GM23338 (cell line): ENCODE measurements at regions not wholly inside any gene's neighbourhood (a gene's known extent, or its start where the extent isn't known, plus 50 kb on each side); places are given as distances from the start of the nearest gene placed in this dataset.

Experiments used
- ATAC-seq: fragments of 200-7000 bp; cut with Tn5 transposase; 3 replicates; pipeline ENCODE4 v1.9.1; 2020
- DNase-seq: peaks from one replicate; pipeline ENCODE4 v3.0.0-alpha.2; 2015; ENCODE audit warnings: low spot score
- H2AFZ ChIP-seq: fragments of 200-600 bp; sonication (generic); 2 replicates; pipeline ENCODE4 v1.8.0; 2016; ENCODE audit warnings: antibody characterized with exemption, mild to moderate bottlenecking, moderate library complexity
- H3F3A ChIP-seq: fragments of 200-600 bp; sonication (generic); replicated peaks from 2 replicates; pipeline ENCODE4 v1.8.0; 2017; ENCODE audit warnings: antibody characterized with exemption, mixed run types, low read depth
- H3K27ac ChIP-seq: fragments of 200-600 bp; sonication (generic); 2 replicates; pipeline ENCODE4 v1.6.1; 2016; ENCODE audit warnings: low read depth
- H3K27me3 ChIP-seq: fragments of 200-600 bp; sonication (generic); 2 replicates; pipeline ENCODE4 v1.8.0; 2016; ENCODE audit warnings: mild to moderate bottlenecking, mixed run types, moderate library complexity; ENCODE audit not compliant: insufficient read depth
- H3K36me3 ChIP-seq: fragments of 200-600 bp; sonication (generic); 2 replicates; pipeline ENCODE4 v1.8.0; 2016; ENCODE audit warnings: mild to moderate bottlenecking; ENCODE audit not compliant: insufficient read depth
- H3K4me1 ChIP-seq: fragments of 200-600 bp; sonication (generic); 2 replicates; pipeline ENCODE4 v1.8.0; 2016; ENCODE audit warnings: mild to moderate bottlenecking, moderate library complexity; ENCODE audit not compliant: insufficient read depth
- H3K4me2 ChIP-seq: fragments of 200-600 bp; sonication (generic); 2 replicates; pipeline ENCODE4 v1.7.1; 2017; ENCODE audit warnings: mixed run types
- H3K4me3 ChIP-seq: fragments of 200-600 bp; sonication (generic); 2 replicates; pipeline ENCODE4 v1.6.1; 2016; ENCODE audit warnings: mixed run types
- H3K79me2 ChIP-seq: fragments of 200-600 bp; sonication (generic); replicated peaks from 2 replicates; pipeline ENCODE4 v1.8.0; 2017; ENCODE audit warnings: mild to moderate bottlenecking; ENCODE audit not compliant: insufficient read depth
- H3K9me2 ChIP-seq: fragments of 200-600 bp; sonication (generic); 2 replicates; pipeline ENCODE4 v1.8.0; 2017; ENCODE audit not compliant: insufficient read depth
- H4K20me1 ChIP-seq: fragments of 200-600 bp; sonication (generic); replicated peaks from 2 replicates; pipeline ENCODE4 v1.8.0; 2017; ENCODE audit warnings: mild to moderate bottlenecking; ENCODE audit not compliant: insufficient read depth
- H3K27ac Mint-ChIP-seq: 2 replicates; pipeline ENCODE4 v1.8.0; 2020; ENCODE audit warnings: inconsistent platforms, mild to moderate bottlenecking, moderate library complexity, mixed read lengths
- H3K27me3 Mint-ChIP-seq: 3 replicates; pipeline ENCODE4 v1.8.0; 2022; ENCODE audit warnings: low read depth, mild to moderate bottlenecking, moderate library complexity, mixed read lengths, inconsistent platforms; ENCODE audit not compliant: insufficient read depth, poor library complexity
- H3K36me3 Mint-ChIP-seq: 3 replicates; pipeline ENCODE4 v1.8.0; 2021; ENCODE audit warnings: low read depth, mild to moderate bottlenecking, inconsistent platforms, moderate library complexity, mixed read lengths
- H3K4me1 Mint-ChIP-seq: 3 replicates; pipeline ENCODE4 v1.8.0; 2020; ENCODE audit warnings: mild to moderate bottlenecking, inconsistent platforms, mixed read lengths
- H3K4me3 Mint-ChIP-seq: 3 replicates; pipeline ENCODE4 v1.8.0; 2021; ENCODE audit warnings: moderate library complexity, mild to moderate bottlenecking, inconsistent platforms, mixed read lengths
- H3K9me3 Mint-ChIP-seq: 3 replicates; pipeline ENCODE4 v1.8.0; 2020; ENCODE audit warnings: moderate library complexity, mild to moderate bottlenecking, inconsistent platforms, mixed read lengths
- EZH2 ChIP-seq: fragments of 200-600 bp; sonication (generic); IDR thresholded peaks from one replicate; pipeline ENCODE4 v1.8.0; 2017; ENCODE audit warnings: antibody characterized with exemption, mild to moderate bottlenecking, low read depth; ENCODE audit not compliant: unreplicated experiment
- JUNB ChIP-seq: IDR thresholded peaks from one replicate; pipeline ENCODE4 v1.6.1; 2016; ENCODE audit warnings: antibody characterized with exemption; ENCODE audit not compliant: unreplicated experiment
- NANOG ChIP-seq: IDR thresholded peaks from 2 replicates; pipeline ENCODE4 v1.6.1; 2016; ENCODE audit warnings: antibody characterized with exemption, borderline replicate concordance
- STAT1 ChIP-seq: IDR thresholded peaks from one replicate; pipeline ENCODE4 v1.6.1; 2016; ENCODE audit warnings: antibody characterized with exemption; ENCODE audit not compliant: unreplicated experiment
- ZNF331 ChIP-seq: fragments of 250-450 bp; sonication (Bioruptor Pico); IDR thresholded peaks from 2 replicates; pipeline ENCODE4 v1.5.0; 2020; ENCODE audit warnings: low read depth, mild to moderate bottlenecking, moderate library complexity
- TF ChIP-seq, protein P1 (sequence below), 2 experiments: fragments of 200-600 bp in 1 of 2; sonication (generic) in 1 of 2; conservative IDR thresholded peaks; 2 replicates each; pipeline versions ENCODE4 v1.5.1 to v1.6.1; 2016 to 2017; ENCODE audit warnings: antibody characterized with exemption in 2 of 2, low read depth in 2 of 2, mild to moderate bottlenecking in 2 of 2, moderate library complexity in 1 of 2
- TF ChIP-seq, protein P2 (sequence below): IDR thresholded peaks from 2 replicates; pipeline ENCODE4 v1.6.1; 2016; ENCODE audit warnings: antibody characterized with exemption
- TF ChIP-seq, protein P3 (sequence below): IDR thresholded peaks from one replicate; pipeline ENCODE4 v1.6.1; 2018; ENCODE audit warnings: antibody characterized with exemption; ENCODE audit not compliant: unreplicated experiment
- TF ChIP-seq, protein P4 (sequence below): fragments of 250-450 bp; sonication (Bioruptor Pico); IDR thresholded peaks from 2 replicates; pipeline ENCODE4 v1.5.0; 2020; ENCODE audit warnings: mild to moderate bottlenecking, moderate library complexity

DNA sequence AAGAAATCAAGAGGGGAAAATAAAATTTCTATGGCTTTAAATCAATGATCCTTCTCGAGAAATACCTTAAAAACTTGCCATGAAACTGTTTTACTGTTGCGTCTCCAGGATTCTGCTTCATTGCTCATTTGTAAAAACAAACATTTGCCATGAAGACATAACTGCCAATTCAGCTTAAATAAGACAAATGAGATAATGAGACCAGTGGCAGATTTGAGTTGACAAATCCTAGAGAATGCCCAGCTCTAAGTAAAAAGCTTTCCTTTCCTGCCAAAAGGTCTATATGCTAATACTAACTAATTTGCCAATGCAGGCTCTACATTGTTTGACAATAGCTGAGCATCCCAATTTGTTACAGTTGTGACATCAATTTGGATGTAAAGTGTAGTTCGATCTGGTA lies 400.5 kb upstream of the PCDH9 start (continued):
- TF ChIP-seq, protein P1, sequence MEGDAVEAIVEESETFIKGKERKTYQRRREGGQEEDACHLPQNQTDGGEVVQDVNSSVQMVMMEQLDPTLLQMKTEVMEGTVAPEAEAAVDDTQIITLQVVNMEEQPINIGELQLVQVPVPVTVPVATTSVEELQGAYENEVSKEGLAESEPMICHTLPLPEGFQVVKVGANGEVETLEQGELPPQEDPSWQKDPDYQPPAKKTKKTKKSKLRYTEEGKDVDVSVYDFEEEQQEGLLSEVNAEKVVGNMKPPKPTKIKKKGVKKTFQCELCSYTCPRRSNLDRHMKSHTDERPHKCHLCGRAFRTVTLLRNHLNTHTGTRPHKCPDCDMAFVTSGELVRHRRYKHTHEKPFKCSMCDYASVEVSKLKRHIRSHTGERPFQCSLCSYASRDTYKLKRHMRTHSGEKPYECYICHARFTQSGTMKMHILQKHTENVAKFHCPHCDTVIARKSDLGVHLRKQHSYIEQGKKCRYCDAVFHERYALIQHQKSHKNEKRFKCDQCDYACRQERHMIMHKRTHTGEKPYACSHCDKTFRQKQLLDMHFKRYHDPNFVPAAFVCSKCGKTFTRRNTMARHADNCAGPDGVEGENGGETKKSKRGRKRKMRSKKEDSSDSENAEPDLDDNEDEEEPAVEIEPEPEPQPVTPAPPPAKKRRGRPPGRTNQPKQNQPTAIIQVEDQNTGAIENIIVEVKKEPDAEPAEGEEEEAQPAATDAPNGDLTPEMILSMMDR (conservative IDR thresholded peaks at IDR 0.05; ENCODE audit: low read depth in 2 of 2) = no peak
- TF ChIP-seq STAT1 (no peak), ZNF331 (CRISPR knock-in tag) (no peak)
- TF ChIP-seq, protein P2, sequence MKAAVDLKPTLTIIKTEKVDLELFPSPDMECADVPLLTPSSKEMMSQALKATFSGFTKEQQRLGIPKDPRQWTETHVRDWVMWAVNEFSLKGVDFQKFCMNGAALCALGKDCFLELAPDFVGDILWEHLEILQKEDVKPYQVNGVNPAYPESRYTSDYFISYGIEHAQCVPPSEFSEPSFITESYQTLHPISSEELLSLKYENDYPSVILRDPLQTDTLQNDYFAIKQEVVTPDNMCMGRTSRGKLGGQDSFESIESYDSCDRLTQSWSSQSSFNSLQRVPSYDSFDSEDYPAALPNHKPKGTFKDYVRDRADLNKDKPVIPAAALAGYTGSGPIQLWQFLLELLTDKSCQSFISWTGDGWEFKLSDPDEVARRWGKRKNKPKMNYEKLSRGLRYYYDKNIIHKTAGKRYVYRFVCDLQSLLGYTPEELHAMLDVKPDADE = no peak
- TF ChIP-seq, protein P3, sequence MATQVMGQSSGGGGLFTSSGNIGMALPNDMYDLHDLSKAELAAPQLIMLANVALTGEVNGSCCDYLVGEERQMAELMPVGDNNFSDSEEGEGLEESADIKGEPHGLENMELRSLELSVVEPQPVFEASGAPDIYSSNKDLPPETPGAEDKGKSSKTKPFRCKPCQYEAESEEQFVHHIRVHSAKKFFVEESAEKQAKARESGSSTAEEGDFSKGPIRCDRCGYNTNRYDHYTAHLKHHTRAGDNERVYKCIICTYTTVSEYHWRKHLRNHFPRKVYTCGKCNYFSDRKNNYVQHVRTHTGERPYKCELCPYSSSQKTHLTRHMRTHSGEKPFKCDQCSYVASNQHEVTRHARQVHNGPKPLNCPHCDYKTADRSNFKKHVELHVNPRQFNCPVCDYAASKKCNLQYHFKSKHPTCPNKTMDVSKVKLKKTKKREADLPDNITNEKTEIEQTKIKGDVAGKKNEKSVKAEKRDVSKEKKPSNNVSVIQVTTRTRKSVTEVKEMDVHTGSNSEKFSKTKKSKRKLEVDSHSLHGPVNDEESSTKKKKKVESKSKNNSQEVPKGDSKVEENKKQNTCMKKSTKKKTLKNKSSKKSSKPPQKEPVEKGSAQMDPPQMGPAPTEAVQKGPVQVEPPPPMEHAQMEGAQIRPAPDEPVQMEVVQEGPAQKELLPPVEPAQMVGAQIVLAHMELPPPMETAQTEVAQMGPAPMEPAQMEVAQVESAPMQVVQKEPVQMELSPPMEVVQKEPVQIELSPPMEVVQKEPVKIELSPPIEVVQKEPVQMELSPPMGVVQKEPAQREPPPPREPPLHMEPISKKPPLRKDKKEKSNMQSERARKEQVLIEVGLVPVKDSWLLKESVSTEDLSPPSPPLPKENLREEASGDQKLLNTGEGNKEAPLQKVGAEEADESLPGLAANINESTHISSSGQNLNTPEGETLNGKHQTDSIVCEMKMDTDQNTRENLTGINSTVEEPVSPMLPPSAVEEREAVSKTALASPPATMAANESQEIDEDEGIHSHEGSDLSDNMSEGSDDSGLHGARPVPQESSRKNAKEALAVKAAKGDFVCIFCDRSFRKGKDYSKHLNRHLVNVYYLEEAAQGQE = no peak

DNA sequence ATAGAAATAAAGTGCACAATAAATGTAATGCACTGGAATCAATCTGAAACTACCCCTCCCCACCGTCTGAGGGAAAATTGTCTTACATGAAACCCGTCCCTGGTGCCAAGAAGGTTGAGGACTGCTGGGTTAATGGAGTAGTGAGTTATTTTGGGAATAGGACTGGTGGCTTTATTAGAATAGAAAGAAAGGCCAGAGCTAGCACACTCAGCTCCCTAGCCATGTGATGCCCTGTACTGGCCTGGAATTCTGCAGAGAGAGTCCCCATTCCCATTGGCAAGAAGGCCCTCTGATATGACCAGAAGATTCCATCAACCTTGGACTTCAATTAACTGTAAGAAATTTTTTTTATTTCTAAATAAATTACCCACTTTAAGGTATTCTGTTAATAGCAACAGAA lies 393.5 kb upstream of the PCDH9 start:
- Histone ChIP-seq H4K20me1 (no peaks in the 10 kb centered on the region), H3K79me2 (no peaks in the 10 kb centered on the region), H2AFZ (no peak overlapping the region), H3K4me1 (no peaks in the 10 kb centered on the region), H3F3A (no peaks in the 10 kb centered on the region), H3K27ac (no peak overlapping the region), H3K4me2 (no peak overlapping the region), H3K27me3 (no peaks in the 10 kb centered on the region), H3K9me2 (no peaks in the 10 kb centered on the region), H3K4me3 (no peak overlapping the region), H3K36me3 (no peaks in the 10 kb centered on the region)
- ATAC-seq (no peak), DNase-seq (no peak)
- Mint-ChIP-seq H3K9me3 (no peaks in the 10 kb centered on the region), H3K4me1 (no peaks in the 10 kb centered on the region; the same call in 2 of the 3 replicates), H3K27me3 (no peaks in the 10 kb centered on the region), H3K27ac (no peak overlapping the region), H3K4me3 (no peak overlapping the region), H3K36me3 (no peaks in the 10 kb centered on the region)
- no peak for TF ChIP-seq EZH2
- no peak for TF ChIP-seq NANOG
- TF ChIP-seq JUNB = no peak
- TF ChIP-seq, protein P4, sequence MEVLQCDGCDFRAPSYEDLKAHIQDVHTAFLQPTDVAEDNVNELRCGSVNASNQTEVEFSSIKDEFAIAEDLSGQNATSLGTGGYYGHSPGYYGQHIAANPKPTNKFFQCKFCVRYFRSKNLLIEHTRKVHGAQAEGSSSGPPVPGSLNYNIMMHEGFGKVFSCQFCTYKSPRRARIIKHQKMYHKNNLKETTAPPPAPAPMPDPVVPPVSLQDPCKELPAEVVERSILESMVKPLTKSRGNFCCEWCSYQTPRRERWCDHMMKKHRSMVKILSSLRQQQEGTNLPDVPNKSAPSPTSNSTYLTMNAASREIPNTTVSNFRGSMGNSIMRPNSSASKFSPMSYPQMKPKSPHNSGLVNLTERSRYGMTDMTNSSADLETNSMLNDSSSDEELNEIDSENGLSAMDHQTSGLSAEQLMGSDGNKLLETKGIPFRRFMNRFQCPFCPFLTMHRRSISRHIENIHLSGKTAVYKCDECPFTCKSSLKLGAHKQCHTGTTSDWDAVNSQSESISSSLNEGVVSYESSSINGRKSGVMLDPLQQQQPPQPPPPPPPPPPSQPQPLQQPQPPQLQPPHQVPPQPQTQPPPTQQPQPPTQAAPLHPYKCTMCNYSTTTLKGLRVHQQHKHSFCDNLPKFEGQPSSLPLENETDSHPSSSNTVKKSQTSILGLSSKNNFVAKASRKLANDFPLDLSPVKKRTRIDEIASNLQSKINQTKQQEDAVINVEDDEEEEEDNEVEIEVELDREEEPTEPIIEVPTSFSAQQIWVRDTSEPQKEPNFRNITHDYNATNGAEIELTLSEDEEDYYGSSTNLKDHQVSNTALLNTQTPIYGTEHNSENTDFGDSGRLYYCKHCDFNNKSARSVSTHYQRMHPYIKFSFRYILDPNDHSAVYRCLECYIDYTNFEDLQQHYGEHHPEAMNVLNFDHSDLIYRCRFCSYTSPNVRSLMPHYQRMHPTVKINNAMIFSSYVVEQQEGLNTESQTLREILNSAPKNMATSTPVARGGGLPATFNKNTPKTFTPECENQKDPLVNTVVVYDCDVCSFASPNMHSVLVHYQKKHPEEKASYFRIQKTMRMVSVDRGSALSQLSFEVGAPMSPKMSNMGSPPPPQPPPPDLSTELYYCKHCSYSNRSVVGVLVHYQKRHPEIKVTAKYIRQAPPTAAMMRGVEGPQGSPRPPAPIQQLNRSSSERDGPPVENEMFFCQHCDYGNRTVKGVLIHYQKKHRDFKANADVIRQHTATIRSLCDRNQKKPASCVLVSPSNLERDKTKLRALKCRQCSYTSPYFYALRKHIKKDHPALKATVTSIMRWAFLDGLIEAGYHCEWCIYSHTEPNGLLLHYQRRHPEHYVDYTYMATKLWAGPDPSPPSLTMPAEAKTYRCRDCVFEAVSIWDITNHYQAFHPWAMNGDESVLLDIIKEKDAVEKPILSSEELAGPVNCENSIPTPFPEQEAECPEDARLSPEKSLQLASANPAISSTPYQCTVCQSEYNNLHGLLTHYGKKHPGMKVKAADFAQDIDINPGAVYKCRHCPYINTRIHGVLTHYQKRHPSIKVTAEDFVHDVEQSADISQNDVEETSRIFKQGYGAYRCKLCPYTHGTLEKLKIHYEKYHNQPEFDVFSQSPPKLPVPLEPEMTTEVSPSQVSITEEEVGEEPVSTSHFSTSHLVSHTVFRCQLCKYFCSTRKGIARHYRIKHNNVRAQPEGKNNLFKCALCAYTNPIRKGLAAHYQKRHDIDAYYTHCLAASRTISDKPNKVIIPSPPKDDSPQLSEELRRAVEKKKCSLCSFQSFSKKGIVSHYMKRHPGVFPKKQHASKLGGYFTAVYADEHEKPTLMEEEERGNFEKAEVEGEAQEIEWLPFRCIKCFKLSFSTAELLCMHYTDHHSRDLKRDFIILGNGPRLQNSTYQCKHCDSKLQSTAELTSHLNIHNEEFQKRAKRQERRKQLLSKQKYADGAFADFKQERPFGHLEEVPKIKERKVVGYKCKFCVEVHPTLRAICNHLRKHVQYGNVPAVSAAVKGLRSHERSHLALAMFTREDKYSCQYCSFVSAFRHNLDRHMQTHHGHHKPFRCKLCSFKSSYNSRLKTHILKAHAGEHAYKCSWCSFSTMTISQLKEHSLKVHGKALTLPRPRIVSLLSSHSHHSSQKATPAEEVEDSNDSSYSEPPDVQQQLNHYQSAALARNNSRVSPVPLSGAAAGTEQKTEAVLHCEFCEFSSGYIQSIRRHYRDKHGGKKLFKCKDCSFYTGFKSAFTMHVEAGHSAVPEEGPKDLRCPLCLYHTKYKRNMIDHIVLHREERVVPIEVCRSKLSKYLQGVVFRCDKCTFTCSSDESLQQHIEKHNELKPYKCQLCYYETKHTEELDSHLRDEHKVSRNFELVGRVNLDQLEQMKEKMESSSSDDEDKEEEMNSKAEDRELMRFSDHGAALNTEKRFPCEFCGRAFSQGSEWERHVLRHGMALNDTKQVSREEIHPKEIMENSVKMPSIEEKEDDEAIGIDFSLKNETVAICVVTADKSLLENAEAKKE (CRISPR knock-in tag) = no peak
- TF ChIP-seq, protein P3 = no peak
